H9 (cell line): ENCODE measurements at regions not wholly inside any gene's neighbourhood (a gene's known extent, or its start where the extent isn't known, plus 50 kb on each side); places are given as distances from the start of the nearest gene placed in this dataset.

Experiments used
- DNase-seq: peaks from one replicate; pipeline ENCODE4 v3.0.0-alpha.2; 2017
- H2AFZ ChIP-seq: one replicate; pipeline ENCODE4 v1.6.1; 2013; ENCODE audit warnings: mild to moderate bottlenecking, low read length, control low read depth, moderate library complexity
- H2AK5ac ChIP-seq: 2 replicates; pipeline ENCODE4 v1.6.1; 2013; ENCODE audit warnings: low read length, control low read depth, mixed read lengths; ENCODE audit not compliant: insufficient read length
- H2BK120ac ChIP-seq: one replicate; pipeline ENCODE4 v1.6.1; 2013; ENCODE audit warnings: low read depth, mild to moderate bottlenecking, low read length, control low read depth, inconsistent platforms; ENCODE audit not compliant: poor library complexity, severe bottlenecking
- H2BK12ac ChIP-seq: 2 replicates; pipeline ENCODE4 v1.6.1; 2013; ENCODE audit warnings: low read length, control low read depth, mixed read lengths, low read depth; ENCODE audit not compliant: insufficient read length
- H2BK15ac ChIP-seq: 2 replicates; pipeline ENCODE4 v1.6.1; 2013; ENCODE audit warnings: low read depth, low read length, control low read depth
- H2BK20ac ChIP-seq: one replicate; pipeline ENCODE4 v1.6.1; 2013; ENCODE audit warnings: low read depth, mild to moderate bottlenecking, low read length, control low read depth, inconsistent platforms; ENCODE audit not compliant: poor library complexity, severe bottlenecking
- H2BK5ac ChIP-seq: 2 replicates; pipeline ENCODE4 v1.6.1; 2013; ENCODE audit warnings: low read length, control low read depth, mixed read lengths; ENCODE audit not compliant: insufficient read length
- H3K14ac ChIP-seq: 2 replicates; pipeline ENCODE4 v1.6.1; 2013; ENCODE audit warnings: low read length, control low read depth; ENCODE audit not compliant: insufficient read depth
- H3K18ac ChIP-seq: 2 replicates; pipeline ENCODE4 v1.6.1; 2013; ENCODE audit warnings: low read depth, mild to moderate bottlenecking, mixed read lengths, low read length, control low read depth; ENCODE audit not compliant: insufficient read length
- H3K23ac ChIP-seq: 2 replicates; pipeline ENCODE4 v1.6.1; 2013; ENCODE audit warnings: low read length, control low read depth, mixed read lengths, low read depth; ENCODE audit not compliant: insufficient read length
- H3K23me2 ChIP-seq: 2 replicates; pipeline ENCODE4 v1.6.1; 2013; ENCODE audit warnings: low read depth, mild to moderate bottlenecking, mixed read lengths, low read length, control low read depth; ENCODE audit not compliant: insufficient read length, poor library complexity, severe bottlenecking
- H3K27ac ChIP-seq: 2 replicates; pipeline ENCODE4 v1.5.1; 2013; ENCODE audit warnings: low read length, control low read depth, mixed read lengths, low read depth; ENCODE audit not compliant: insufficient read length
- H3K27me3 ChIP-seq: 2 replicates; pipeline ENCODE4 v1.6.1; 2013; ENCODE audit warnings: low read length, control low read depth, inconsistent platforms; ENCODE audit not compliant: insufficient read depth
- H3K4ac ChIP-seq: 2 replicates; pipeline ENCODE4 v1.6.1; 2013; ENCODE audit warnings: low read depth, mild to moderate bottlenecking, control low read depth, inconsistent platforms, low read length, moderate library complexity
- H3K4me1 ChIP-seq: 2 replicates; pipeline ENCODE4 v1.6.1; 2013; ENCODE audit warnings: low read length, control low read depth, inconsistent platforms; ENCODE audit not compliant: insufficient read depth
- H3K4me2 ChIP-seq: 2 replicates; pipeline ENCODE4 v1.6.1; 2013; ENCODE audit warnings: low read length, control low read depth, mixed read lengths; ENCODE audit not compliant: insufficient read length, insufficient read depth
- H3K56ac ChIP-seq: 2 replicates; pipeline ENCODE4 v1.6.1; 2013; ENCODE audit warnings: low read depth, mild to moderate bottlenecking, mixed read lengths, low read length, control low read depth; ENCODE audit not compliant: insufficient read length
- H3K79me1 ChIP-seq: 2 replicates; pipeline ENCODE4 v1.6.1; 2013; ENCODE audit warnings: low read depth, mild to moderate bottlenecking, moderate library complexity, low read length, control low read depth, inconsistent platforms; ENCODE audit not compliant: insufficient read depth, poor library complexity, severe bottlenecking
- H3K79me2 ChIP-seq: 2 replicates; pipeline ENCODE4 v1.6.1; 2013; ENCODE audit warnings: low read length, control low read depth, inconsistent platforms; ENCODE audit not compliant: insufficient read depth
- H3K9ac ChIP-seq: 2 replicates; pipeline ENCODE4 v1.6.1; 2013; ENCODE audit warnings: low read length, control low read depth, mixed read lengths; ENCODE audit not compliant: insufficient read length; ENCODE audit errors: extremely low read depth
- H3K9me3 ChIP-seq: one replicate; pipeline ENCODE4 v1.6.1; 2013; ENCODE audit warnings: low read depth, low read length, inconsistent platforms; ENCODE audit not compliant: control insufficient read depth
- H3T11ph ChIP-seq: one replicate; pipeline ENCODE4 v1.6.1; 2013; ENCODE audit warnings: mild to moderate bottlenecking, low read length, control low read depth, inconsistent platforms
- H4K20me1 ChIP-seq: one replicate; pipeline ENCODE4 v1.6.1; 2013; ENCODE audit not compliant: control insufficient read depth, insufficient read length, insufficient read depth
- H4K5ac ChIP-seq: 2 replicates; pipeline ENCODE4 v1.6.1; 2013; ENCODE audit warnings: low read depth, mild to moderate bottlenecking, mixed read lengths, low read length, control low read depth; ENCODE audit not compliant: insufficient read length
- H4K8ac ChIP-seq: replicated peaks from 2 replicates; pipeline ENCODE4 v1.6.1; 2013; ENCODE audit warnings: low read length, control low read depth, mixed read lengths, low read depth; ENCODE audit not compliant: insufficient read length
- H4K91ac ChIP-seq: 2 replicates; pipeline ENCODE4 v1.6.1; 2013; ENCODE audit warnings: low read depth, mild to moderate bottlenecking, moderate library complexity, mixed read lengths, low read length, control low read depth; ENCODE audit not compliant: insufficient read length
- H3K27ac Mint-ChIP-seq, 3 experiments: 2 replicates in 2 of 3; 3 replicates in 1 of 3; pipeline ENCODE4 v1.8.0; 2020 to 2021; ENCODE audit warnings: mixed read lengths in 3 of 3, mild to moderate bottlenecking in 1 of 3, moderate library complexity in 1 of 3
- H3K27me3 Mint-ChIP-seq: 2 replicates; pipeline ENCODE4 v1.8.0; 2021; ENCODE audit warnings: low read depth, mild to moderate bottlenecking, moderate library complexity, mixed read lengths
- H3K36me3 Mint-ChIP-seq, 3 experiments: 2 replicates in 2 of 3; 3 replicates in 1 of 3; pipeline ENCODE4 v1.8.0; 2020 to 2021; ENCODE audit warnings: low read depth in 3 of 3, mixed read lengths in 3 of 3; ENCODE audit not compliant: insufficient read depth in 1 of 3
- H3K4me1 Mint-ChIP-seq, 2 experiments: 2 replicates each; pipeline ENCODE4 v1.8.0; 2020; ENCODE audit warnings: mixed read lengths in 2 of 2
- H3K4me3 Mint-ChIP-seq, 2 experiments: 2 replicates in 1 of 2; 3 replicates in 1 of 2; pipeline ENCODE4 v1.8.0; 2020 to 2021; ENCODE audit warnings: mild to moderate bottlenecking in 2 of 2, mixed read lengths in 2 of 2, moderate library complexity in 1 of 2
- H3K9me3 Mint-ChIP-seq, 2 experiments: 2 replicates in 1 of 2; 3 replicates in 1 of 2; pipeline ENCODE4 v1.8.0; 2020; ENCODE audit warnings: mild to moderate bottlenecking in 2 of 2, mixed read lengths in 2 of 2, moderate library complexity in 1 of 2
- CTCF ChIP-seq: fragments of 200-600 bp; sonication (generic); conservative IDR thresholded peaks from 3 replicates; pipeline ENCODE4 v1.8.0; 2021; ENCODE audit warnings: antibody characterized with exemption, mild to moderate bottlenecking

- no peak overlapping the region for H3T11ph ChIP-seq
- H2BK20ac ChIP-seq = no peak overlapping the region
- H2BK12ac ChIP-seq = no peak overlapping the region
- H3K27me3 Mint-ChIP-seq = no peaks in the 10 kb centered on the region
- no peak overlapping the region for H4K8ac ChIP-seq
- H3K79me2 ChIP-seq = no peaks in the 10 kb centered on the region
- H3K4me2 ChIP-seq = no peak overlapping the region
- no peaks in the 10 kb centered on the region for H4K20me1 ChIP-seq
- H2AK5ac ChIP-seq = no peak overlapping the region
- H3K23ac ChIP-seq = no peak overlapping the region
- H3K27ac ChIP-seq = no peak overlapping the region
- no peaks in the 10 kb centered on the region for H3K23me2 ChIP-seq
- H3K18ac ChIP-seq = no peak overlapping the region
- no peak overlapping the region for H2BK120ac ChIP-seq
- H3K14ac ChIP-seq = no peak overlapping the region
- TF ChIP-seq CTCF = no peak
- no peak overlapping the region for H4K91ac ChIP-seq
- H3K79me1 ChIP-seq = no peaks in the 10 kb centered on the region
- no peak for DNase-seq
- no peak overlapping the region for H3K4me3 Mint-ChIP-seq
- no peaks in the 10 kb centered on the region for H3K36me3 Mint-ChIP-seq
- no peak overlapping the region for H3K9ac ChIP-seq
- no peak overlapping the region for H2AFZ ChIP-seq
- peaks cover 6% of the 10 kb centered on the region; the same call in 1 of the 2 replicates for H3K4me1 ChIP-seq
- no peak overlapping the region for H3K27ac Mint-ChIP-seq
- H3K27me3 ChIP-seq = no peaks in the 10 kb centered on the region
- peaks cover 14 to 19% of the 10 kb centered on the region in 2 experiments for H3K4me1 Mint-ChIP-seq
- no peak overlapping the region for H3K56ac ChIP-seq
- no peak overlapping the region for H4K5ac ChIP-seq
- H3K9me3 ChIP-seq = no peaks in the 10 kb centered on the region
- H3K4ac ChIP-seq = no peak overlapping the region
- H2BK5ac ChIP-seq = no peak overlapping the region
- no peak overlapping the region for H2BK15ac ChIP-seq
- no peaks in the 10 kb centered on the region for H3K9me3 Mint-ChIP-seq
Measured at GRCh38 chr1:82560566-82560965, 759.8 kb downstream of the ADGRL2 start.
